Mammary epithelial cell (primary cell): ENCODE measurements at regions not wholly inside any gene's neighbourhood (a gene's known extent, or its start where the extent isn't known, plus 50 kb on each side); places are given as distances from the start of the nearest gene placed in this dataset.

Experiments
- CTCF ChIP-seq, 2 donors: IDR thresholded peaks in 1 of 2; conservative IDR thresholded peaks in 1 of 2; 2 replicates each; pipeline ENCODE4 v1.5.1; 2011 to 2012; ENCODE audit warnings: inconsistent platforms in 2 of 2, low read length in 2 of 2, mild to moderate bottlenecking in 2 of 2, control low read depth in 1 of 2, low read depth in 1 of 2; ENCODE audit not compliant: insufficient read depth in 1 of 2; ENCODE audit errors: extremely low read depth in 1 of 2
- EZH2 ChIP-seq: IDR thresholded peaks from 2 replicates; pipeline ENCODE4 v1.6.1; 2012; ENCODE audit warnings: low read length, inconsistent platforms, borderline replicate concordance

- no peak for TF ChIP-seq CTCF (conservative IDR thresholded peaks at IDR 0.05 in 1 of 2, IDR thresholded peaks at IDR 0.05 in 1 of 2; ENCODE audit: extremely low read depth in 1 of 2, insufficient read depth in 1 of 2, low read depth in 1 of 2, low read length in 2 of 2)
- no peak for TF ChIP-seq EZH2
Measured at GRCh38 chr3:76026379-76026778, 241.0 kb upstream of the ZNF717 start.
